Left colon (tissue), 2 donors: ENCODE measurements at regions not wholly inside any gene's neighbourhood (a gene's known extent, or its start where the extent isn't known, plus 50 kb on each side); places are given as distances from the start of the nearest gene placed in this dataset.
A peak's percentile ranks its signal among the peaks of the same experiment; 100 is the strongest.

Experiments
- ATAC-seq: fragments of 200-7000 bp; cut with Tn5 transposase; one replicate; pipeline ENCODE4 v1.9.1; 2020; ENCODE audit warnings: mild to moderate bottlenecking, moderate library complexity
- DNase-seq, 2 donors: peaks; one replicate each; pipeline ENCODE4 v3.0.0-alpha.2; 2020
- intact Hi-C, 2 donors: fragments of 100-400 bp; cut with DNase I in 1 of 2; cut with micrococcal nuclease in 1 of 2; formaldehyde crosslinking; loops; one replicate each; pipeline versions ENCODE4 v1.11.2 to v1.14.0; 2022; cut with DNase I, micrococcal nuclease
- donor health status: DM: no; HTN: no; CAD: no.
- donor health status: DM: yes; HTN: yes; CAD: no.

- no peak for DNase-seq
- intact Hi-C loops, result no loop called here
- no peak for ATAC-seq
Measured at GRCh38 chr14:55734731-55735130, 154.7 kb downstream of the KTN1 start.

DNA sequence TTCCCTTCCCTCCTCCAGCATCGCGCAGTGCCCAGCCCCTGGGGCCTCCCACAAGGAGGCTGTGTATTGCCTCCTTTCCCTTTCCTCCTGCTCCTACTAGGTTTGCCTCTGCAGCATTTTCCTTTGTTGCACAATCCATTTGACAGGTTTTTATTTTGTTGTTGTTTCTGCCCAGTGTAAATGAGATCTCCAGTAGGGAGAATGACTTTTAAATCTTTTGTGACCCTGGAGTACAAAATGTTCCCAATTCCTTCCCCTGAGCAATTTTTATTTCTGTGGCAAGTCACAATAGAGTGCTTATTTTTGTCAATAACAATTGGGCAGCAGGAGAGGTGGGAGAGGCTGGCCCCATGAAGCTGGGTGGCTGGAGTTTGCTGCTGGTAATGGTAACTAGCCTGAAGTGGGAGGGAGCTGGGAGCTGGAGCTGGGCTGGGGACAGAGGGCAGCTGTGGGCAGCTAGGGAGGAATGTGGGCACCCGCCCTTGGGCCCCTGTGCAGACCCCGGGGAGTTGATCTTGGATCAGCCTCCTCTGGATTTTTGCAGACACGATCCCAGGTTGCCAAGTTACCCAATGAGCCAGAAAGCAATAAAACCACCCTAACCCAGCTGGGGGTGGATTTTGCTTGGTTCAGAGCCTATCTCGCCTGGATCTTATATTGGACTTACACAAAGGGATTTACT lies 160.1 kb downstream of the KTN1 start:
- no peak for DNase-seq
- no peak for ATAC-seq
- intact Hi-C loops, result no loop called here

GRCh38 chr14:55740649-55740989 lies 160.6 kb downstream of the KTN1 start:
- intact Hi-C loops, result no loop called here
- ATAC-seq, result no peak
- DNase-seq, result no peak

- intact Hi-C loops, result no loop called here
- ATAC-seq (no peak), DNase-seq (no peak)
Measured at GRCh38 chr14:55741240-55741639, 161.2 kb downstream of the KTN1 start.

DNA sequence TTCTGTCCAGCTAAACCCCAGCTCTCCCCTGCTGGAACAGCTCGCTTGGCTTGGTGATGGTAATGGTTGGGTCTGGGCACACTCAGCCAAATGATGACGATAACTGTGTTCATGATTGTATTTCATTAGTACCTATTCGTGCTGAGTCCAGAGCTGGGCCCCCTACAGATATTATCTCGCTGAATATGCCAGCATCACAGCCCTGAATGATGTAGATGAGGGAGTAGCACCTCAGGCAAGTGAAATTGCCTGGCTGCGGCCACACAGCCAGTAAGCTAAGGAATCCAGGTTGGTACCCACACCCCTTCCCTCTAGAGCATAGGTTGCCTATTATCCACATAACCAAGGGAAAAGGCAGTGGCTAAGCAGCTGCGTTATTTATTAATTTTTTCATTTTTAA lies 163.5 kb downstream of the KTN1 start:
- no peak for DNase-seq
- no peak for ATAC-seq
- intact Hi-C loops, result no loop called here

- ATAC-seq (no peak), DNase-seq (no peak)
- intact Hi-C loops, result no loop called here
Measured at GRCh38 chr14:55744321-55744720, 164.3 kb downstream of the KTN1 start.

- no peak for DNase-seq
- intact Hi-C loops, result no loop called here
- no peak for ATAC-seq
Measured at GRCh38 chr14:55745906-55746305, 165.9 kb downstream of the KTN1 start.

DNA sequence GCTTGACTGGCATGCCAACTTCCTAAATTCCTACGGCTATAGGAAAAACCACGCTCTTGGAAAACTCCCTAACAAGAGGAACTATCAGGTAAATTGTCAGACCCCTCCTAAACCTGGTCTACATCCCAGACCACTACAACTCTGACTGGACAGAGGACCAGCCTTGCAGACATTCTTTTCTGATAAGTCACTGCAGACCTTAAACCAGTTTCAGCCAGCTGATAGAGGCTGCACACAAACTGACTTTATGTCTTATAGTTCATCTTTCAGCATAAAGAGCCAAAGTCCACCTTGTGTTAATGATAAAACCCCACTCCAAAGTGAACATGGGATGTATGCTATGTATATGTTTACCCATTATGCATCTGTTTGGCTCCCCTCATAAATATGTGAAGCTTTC lies 166.6 kb downstream of the KTN1 start:
- ATAC-seq (peak; percentile 83), DNase-seq (no peak)
- intact Hi-C loops, result no loop called here

DNA sequence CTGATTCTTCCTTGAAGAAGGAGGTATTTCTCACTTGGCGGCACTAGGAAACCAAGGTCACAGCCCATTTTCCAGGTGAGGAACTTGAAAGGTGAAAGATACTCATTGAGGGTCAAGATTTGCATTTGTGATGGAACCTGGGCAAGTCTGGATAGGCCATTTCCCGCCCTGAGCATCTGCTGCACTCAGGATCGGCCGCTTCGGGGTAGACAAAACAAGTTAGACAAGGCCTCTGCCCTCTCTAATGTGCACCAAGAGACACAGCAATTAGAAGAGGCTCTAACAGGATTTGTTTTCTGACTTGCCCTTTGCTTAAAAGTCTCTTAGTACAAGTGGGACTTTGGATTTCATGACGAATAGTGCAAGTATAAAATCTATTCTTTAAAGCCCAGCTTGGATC lies 167.2 kb downstream of the KTN1 start:
- intact Hi-C loops, result no loop called here
- ATAC-seq (no peak), DNase-seq (no peak)

DNA sequence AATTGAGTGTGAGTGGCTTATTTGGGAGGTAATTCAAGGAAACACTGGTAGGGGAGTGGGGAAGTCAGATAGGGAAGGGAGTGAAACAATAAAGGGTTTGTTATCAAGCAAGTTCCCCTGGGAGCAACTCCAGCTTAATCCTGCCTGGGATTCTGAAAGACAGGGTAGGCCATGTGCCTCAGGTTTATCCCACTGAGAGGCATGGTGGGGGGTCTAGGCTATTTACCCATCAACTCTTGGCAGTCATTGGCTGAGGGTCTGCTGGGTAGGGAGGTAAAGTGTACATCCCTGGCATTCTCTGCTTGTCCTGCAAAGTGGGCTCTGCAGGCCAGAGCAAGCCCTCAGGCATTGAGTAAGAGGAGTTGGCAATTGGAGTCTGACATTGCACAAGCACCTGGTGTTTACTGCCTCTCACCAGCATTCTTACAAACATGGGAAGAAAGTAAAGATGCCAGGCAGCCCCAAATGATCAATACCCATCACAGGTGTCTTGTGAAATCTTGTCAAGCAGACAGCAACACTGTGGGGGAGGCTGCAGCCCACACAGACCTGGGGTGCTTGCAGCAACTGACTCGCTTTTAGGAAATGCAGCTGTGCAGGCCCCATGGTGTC lies 169.3 kb downstream of the KTN1 start:
- DNase-seq (no peak), ATAC-seq (no peak)
- intact Hi-C loops, result no loop called here

- intact Hi-C loops, result no loop called here
- no peak for ATAC-seq
- no peak for DNase-seq
Measured at GRCh38 chr14:55749946-55750345, 169.9 kb downstream of the KTN1 start.

DNA sequence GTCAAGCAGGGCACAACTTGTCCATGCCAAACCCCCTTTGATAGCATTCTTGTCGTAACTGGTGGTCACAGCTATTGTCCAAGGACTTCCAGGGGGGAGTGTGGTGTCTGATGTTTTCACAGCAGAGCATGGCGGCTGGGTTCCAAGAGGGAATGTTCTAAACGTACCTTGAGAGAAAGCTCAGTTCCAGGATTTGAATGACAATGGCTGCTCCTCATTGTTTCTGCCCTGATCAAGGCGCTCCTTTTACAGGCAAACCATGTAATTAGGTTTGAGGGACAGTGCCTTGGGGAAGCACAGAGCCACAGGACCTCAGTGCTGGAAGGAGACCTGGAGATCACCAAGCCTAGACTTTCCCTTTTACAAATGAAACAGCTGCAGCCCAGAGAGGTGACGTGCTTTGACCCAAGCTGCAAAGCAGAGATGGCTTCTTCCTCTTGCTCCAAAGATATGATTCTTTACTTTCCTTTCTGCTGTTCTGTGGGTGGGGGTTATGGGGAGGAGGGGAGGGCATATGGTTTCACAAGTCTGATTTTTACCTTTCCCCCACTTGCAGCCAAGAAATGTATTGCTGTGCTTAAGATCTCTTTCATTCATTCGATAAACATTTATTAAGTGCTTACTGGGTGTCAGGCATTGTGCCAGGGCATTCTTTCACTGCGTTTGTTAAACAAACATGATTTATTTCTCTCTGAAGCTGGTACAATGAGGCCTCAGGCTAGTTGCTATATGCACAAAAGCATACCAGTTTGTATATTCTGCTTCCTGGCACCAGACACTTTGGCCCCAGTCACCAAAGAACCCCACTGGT lies 172.8 kb downstream of the KTN1 start:
- DNase-seq, result peak; percentile 19 to 31
- intact Hi-C loops, result no loop called here
- ATAC-seq, result peak; percentile 52

DNA sequence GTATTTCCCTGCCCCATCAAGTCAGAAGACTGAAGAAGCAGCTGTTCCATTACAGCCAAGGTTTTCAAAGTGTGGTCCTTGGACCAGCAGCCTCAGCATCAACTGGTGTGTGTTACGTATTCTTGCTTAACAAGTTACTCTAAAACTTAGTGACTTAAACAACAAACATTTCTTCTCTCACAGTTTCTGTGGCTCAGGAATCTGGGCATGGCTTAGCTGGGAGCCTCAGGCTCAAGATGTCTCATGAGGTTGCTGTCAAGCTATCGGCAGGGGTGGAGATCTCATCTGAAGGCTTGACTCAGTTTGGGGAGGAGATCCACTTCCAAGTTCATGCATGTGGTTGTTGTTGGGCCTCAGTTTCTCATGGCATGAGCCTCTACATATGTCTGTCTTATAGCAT lies 174.5 kb downstream of the KTN1 start:
- ATAC-seq (no peak), DNase-seq (no peak)
- intact Hi-C loops, result no loop called here

- no peak for DNase-seq
- intact Hi-C loops, result no loop called here
Measured at GRCh38 chr14:55754871-55755270, 174.9 kb downstream of the KTN1 start.

GRCh38 chr14:55756078-55756477 lies 176.1 kb downstream of the KTN1 start:
- DNase-seq, result no peak
- intact Hi-C loops, result no loop called here
- no peak for ATAC-seq

More at GRCh38 chr14:55754871-55755270, 174.9 kb downstream of the KTN1 start:
- no peak for ATAC-seq

- no peak for DNase-seq
- intact Hi-C loops, result no loop called here
- ATAC-seq, result no peak
Measured at GRCh38 chr14:55756557-55756956, 176.6 kb downstream of the KTN1 start.

GRCh38 chr14:55758796-55759195 lies 178.8 kb downstream of the KTN1 start:
- no peak for DNase-seq
- intact Hi-C loops, result no loop called here
- ATAC-seq, result no peak

- ATAC-seq (no peak), DNase-seq (no peak)
- intact Hi-C loops, result no loop called here
Measured at GRCh38 chr14:55760789-55761566, 181.0 kb downstream of the KTN1 start.

- no peak for ATAC-seq
- intact Hi-C loops, result no loop called here
Measured at GRCh38 chr14:55761651-55762050, 181.6 kb downstream of the KTN1 start.

More at GRCh38 chr14:55761651-55762050, 181.6 kb downstream of the KTN1 start:
- DNase-seq, result no peak
